SK-N-DZ (cell line): ENCODE measurements at regions not wholly inside any gene's neighbourhood (a gene's known extent, or its start where the extent isn't known, plus 50 kb on each side); places are given as distances from the start of the nearest gene placed in this dataset.
"Not testable (repeated sequence)": the region's sequence is repeated elsewhere in the genome, so short reads cannot be mapped to it uniquely, and the experiment has no call there.

Source experiments
- DNase-seq: peaks from one replicate; pipeline ENCODE4 v3.0.0-alpha.2; 2015; ENCODE audit warnings: low spot score

DNA sequence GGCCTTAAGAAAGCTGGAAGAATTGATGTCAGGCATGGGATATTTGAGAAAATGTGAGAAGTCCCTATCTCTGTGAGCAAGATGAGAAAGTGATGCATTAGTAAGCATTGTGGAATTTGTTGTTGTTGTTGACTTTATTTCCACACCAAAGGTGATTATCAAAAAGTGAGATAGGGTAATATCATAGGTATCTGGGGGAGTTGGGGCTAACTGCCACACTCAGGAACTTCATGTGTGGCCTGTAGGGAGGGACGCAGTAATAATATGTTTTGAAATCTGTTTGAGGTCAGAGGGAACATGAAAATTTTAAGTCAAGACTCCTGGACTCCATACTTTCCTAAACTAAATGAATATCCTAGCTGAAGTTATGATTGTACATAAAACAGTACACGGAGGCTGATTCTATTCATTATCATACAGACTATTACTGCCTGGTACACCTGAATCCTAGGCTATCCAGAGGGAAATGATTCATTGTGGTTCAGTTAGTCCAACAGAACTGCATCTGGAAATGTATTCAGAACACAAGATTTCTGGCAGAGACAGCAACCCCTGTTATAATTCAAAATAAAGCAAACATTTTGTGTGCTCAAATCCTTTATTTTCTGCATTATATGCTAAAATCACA lies 304.8 kb downstream of the CPS1 start:
- no peak for DNase-seq

DNA sequence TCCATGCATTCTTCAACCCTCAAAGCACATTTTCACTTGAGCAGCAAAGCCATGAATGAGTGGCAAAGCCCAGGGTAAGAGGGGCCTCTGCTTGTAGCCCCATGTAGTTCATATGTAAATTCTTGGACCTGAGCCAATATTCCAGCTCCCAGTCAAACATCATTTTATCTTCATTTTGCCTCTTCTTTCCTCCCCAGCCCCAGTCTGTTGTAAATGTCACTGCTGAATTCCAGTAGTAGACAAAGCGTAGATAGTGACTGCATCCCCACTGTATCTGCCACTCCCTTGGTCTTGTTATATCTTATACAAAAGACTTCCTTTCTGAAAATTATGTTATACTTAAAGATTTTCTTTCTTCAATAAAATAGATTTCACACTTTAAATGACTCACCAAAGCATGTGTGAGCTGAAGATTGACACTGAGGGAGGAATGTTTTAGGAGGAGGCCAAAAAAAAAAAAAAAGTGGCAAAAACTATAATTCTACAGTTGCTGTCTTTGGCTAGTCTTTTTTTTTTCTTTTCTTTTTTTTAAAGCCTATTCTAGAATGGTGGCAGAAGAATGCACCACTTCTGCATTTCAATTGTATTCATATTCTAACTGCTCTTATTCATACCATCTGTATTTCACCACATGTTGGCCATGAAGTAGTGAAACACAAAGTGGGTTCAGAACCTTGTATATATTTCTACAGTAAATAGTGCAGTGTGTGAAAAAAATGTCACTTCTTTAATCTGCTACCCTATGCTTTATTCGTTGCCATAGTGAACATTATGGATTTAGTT lies 306.1 kb downstream of the CPS1 start:
- DNase-seq = no peak

DNA sequence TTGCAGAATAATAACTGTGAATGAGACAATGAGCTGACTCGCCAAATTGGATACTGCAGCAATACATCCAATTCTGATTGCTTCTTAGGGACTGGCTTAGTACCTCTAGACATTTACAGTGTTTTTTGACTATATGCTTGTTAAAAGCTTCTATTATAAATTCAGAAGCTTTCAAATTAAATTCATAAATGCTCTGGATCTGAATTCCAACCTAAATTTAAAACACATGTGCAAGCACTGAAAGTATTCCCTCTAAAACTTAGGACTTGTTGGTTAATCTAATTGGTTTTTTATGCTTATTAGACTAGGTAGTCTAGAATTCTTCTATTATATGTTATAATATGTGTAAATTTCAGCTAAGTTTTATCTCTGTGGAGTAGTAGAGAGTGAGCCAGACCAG lies 306.9 kb downstream of the CPS1 start:
- DNase-seq = no peak

GRCh38 chr2:210871566-210871965 lies 315.2 kb downstream of the CPS1 start:
- DNase-seq = not testable (repeated sequence)

DNA sequence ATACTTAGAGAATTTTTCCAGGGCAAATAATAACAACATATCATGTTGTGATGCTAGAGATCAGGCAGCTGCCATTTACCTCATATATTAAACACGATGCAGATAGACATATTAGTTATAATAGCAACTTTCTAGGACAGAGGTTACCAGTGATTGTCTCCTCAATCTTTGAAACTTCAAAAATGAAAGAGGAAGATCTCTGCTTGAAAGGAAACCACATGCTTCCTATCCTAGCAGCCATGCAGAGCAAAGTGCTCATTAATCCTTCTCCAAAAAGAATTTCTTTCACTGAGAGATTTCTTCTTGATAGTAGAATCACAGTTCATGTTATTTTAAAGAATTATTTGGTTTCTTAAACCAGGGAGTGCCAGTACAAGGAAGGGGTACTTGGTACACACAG lies 317.2 kb downstream of the CPS1 start:
- DNase-seq = no peak

DNA sequence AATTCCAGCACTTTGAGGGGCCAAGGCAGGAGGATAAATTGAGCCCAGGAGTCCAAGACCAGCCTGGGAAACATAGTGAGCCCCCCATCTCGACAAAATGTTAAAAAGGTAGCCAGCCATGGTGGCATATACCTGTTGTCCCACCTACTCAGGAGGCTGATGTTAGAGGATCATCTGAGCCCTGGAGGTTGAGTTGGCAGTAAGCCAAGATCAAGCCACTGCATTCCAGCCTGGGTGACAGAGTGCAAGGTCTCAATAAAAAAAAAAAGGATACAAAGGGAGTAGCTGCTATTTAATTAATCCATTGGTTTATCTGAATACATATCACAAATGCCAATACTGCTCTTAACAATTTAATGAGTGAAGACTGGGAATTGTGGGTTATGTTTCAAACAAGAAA lies 327.8 kb downstream of the CPS1 start:
- no peak for DNase-seq

DNA sequence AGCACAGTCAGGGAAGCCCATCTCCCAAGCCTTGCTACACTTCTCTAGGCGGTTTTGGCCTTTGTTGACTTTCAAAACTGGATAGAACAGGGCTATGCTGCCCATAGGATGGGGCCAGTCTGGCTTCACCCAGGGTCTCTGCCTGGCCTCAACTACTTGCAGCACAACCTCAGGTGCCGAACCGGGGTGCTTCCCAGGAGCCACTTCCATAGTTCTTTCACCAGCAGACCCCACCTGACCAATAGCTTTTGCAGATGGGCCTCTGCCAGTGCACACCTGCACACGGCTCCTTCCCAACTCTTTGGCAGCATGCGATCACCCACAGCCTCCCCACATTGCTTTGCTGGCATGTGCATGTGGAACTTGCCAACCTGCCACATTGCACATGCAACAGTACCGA lies 331.6 kb downstream of the CPS1 start:
- DNase-seq = no peak

GRCh38 chr2:210895132-210895531 lies 338.7 kb downstream of the CPS1 start:
- no peak for DNase-seq

GRCh38 chr2:210899131-210899530 lies 342.7 kb downstream of the CPS1 start:
- DNase-seq = no peak

DNA sequence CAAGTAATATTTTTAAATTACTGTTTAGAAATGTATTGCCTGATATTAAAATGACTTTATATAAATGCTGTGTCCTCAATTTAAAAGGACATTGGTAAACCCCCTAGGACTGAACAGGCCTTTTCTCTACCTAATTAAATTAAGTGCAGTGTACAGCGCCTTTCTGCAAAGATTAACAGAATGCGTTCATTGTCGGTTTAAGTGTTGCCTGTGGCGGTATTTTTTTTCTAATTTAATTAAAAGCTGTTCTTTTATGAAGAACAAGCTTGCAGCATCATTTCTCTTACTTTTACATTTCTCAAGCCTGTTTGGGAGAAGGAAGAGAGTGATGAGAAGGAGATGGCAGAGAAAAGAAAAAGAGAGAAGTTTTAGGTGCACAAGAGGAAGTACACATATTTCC lies 344.9 kb downstream of the CPS1 start:
- peak; percentile 9 for DNase-seq

- DNase-seq = no peak
Observed at GRCh38 chr2:210912779-210913178, 356.4 kb downstream of the CPS1 start.

- no peak for DNase-seq
Observed at GRCh38 chr2:210913461-210913860, 357.1 kb downstream of the CPS1 start.

- no peak for DNase-seq
Observed at GRCh38 chr2:210915912-210916311, 359.5 kb downstream of the CPS1 start.

DNA sequence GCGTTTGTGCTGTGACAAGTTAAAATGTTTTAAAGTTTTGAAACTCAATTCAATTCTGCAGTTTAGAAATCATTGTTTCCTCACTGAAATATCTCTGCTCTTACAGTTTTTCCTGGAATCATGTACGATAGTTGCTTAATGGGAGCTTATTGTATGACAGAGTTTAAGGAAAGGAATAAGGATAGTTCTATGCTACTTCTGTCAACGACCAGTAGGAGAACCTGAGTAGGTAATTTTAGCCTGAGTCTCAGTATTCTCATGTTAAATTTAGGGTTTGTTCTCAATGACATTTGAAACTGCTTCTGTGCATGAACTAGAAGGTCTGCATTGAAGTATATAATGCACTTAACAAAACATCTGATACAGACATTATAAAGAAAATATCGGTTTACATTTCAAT lies 361.1 kb downstream of the CPS1 start:
- DNase-seq = no peak

GRCh38 chr2:210919128-210919527 lies 362.7 kb downstream of the CPS1 start:
- DNase-seq = no peak

DNA sequence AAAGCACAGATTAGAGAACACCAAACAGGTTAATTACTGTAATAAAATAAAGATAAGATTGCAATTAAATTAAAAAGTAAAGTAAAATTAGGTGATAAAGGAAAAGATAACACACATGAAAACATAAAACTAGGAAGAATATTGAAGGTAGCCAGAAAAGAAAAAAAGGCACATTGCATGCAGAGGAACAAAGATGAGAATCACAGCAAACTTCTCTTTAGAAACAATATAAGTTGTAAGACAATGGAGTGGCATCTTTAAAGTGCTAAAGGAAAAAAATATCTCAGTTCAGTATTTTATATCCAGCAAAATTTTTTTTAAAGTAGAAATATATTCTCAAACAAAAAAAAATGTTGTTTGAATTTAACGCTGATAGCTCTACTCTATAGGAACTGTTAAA lies 366.0 kb downstream of the CPS1 start:
- DNase-seq = no peak

DNA sequence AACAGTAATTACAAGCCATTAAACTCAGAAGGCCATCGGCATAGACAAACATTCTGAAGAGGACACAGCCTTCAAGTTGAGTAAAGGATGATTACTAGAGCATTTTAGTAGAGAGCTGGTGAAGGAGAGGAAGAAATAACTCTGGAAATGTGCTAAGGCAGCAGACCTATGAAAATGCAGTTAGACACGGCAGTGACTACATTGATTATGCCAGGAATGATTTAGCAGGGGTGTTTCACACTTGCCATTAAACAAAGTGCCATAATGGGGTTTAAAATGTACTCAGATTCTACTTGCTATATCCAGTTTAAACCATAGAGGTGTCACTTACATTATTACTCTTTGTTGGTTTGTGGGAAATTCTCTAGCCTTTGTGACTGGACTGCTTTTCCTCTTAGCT lies 372.3 kb downstream of the CPS1 start:
- no peak for DNase-seq

GRCh38 chr2:210938228-210938627 lies 381.8 kb downstream of the CPS1 start:
- DNase-seq = no peak

DNA sequence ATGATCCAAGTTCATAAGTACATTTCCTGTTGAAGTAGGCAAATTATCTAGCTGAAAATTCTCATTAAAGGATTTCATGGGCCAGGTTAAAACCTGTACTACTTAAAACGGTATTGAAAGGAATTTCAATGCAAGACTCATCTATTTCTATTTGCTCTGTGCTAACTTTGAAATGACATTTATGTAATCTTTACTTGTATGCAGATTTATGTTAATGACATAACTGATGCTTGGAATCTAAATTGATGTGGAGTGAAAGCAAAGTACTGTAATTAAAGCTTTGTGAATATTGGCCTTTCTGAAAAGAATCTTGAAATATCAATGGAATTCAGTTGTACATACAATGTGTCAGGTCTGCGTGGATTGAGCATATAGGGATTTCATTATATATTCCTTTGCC lies 390.0 kb downstream of the CPS1 start:
- no peak for DNase-seq

DNA sequence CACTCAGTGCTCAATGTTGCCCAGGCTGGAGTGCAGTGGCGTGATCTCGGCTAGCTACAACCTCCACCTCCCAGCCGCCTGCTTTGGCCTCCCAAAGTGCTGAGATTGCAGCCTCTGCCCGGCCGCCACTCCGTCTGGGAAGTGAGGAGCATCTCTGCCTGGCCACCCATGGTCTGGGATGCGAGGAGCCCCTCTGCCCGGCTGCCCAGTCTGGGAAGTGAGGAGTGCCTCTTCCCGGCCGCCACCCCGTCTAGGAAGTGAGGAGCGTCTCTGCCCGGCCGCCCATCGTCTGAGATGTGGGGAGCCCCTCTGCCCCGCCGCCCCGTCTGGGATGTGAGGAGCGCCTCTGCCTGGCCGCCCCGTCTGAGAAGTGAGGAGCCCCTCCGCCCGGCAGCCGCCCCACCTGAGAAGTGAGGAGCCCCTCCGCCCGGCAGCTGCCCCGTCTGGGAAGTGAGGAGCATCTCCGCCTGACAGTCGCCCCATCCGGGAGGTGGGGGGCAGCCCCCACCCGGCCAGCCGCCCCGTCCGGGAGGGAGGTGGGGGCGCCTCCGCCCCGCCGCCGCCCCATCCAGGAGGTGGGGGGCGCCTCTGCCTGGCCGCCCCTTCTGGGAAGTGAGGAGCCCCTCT lies 394.1 kb downstream of the CPS1 start:
- DNase-seq = not testable (repeated sequence)

GRCh38 chr2:210954386-210954907 lies 398.0 kb downstream of the CPS1 start:
- DNase-seq = peak; percentile 50

DNA sequence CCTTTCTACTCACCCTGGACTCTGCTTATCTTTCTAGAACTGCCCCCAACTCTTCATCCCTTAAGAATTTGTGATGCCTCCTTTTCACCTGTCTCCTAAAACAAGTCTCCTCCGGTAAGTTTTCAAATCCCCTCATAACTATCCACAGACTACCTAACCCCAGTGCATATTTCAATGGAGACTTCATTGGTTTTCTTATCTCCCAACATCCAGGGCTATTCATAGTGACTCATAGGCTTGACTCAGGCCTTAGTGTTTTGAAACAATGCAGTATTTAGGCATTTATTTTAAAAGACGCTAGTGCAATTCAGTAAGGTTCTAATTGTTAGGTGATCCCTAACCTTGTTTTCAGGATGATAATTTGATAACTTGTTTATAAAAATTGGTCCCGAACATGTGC lies 399.2 kb downstream of the CPS1 start:
- no peak for DNase-seq

DNA sequence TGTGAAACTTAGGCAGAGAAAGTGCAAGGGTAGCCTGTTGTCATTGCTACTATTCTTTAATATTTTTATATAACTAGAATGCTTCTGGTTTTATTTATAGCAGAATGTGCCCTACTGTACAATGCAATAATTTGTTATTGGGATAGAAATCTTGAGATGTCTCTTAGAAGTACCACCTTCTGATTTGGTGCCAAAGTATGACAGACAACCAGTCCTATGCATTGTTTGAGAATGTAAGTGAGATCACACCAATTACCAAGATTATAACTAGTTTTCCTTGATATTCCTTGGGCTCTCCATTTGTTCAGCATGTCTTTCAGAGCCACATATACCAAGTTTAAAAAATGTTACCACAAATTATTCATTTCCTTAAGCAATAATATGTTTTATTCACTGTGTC lies 399.7 kb downstream of the CPS1 start:
- DNase-seq = no peak
